Neural progenitor cell (in vitro differentiated cells): ENCODE measurements at regions not wholly inside any gene's neighbourhood (a gene's known extent, or its start where the extent isn't known, plus 50 kb on each side); places are given as distances from the start of the nearest gene placed in this dataset. TPM values are rescaled to one million over a fixed set of nuclear protein-coding genes. Genes with fewer than 3 reads are reported as not detected.
"Not testable (repeated sequence)": the region's sequence is repeated elsewhere in the genome, so short reads cannot be mapped to it uniquely, and the experiment has no call there.

Experiments used
- DNase-seq: peaks from one replicate; pipeline ENCODE4 v3.0.0-alpha.2; 2016; ENCODE audit warnings: low spot score
- H2AFZ ChIP-seq: fragments of 200-600 bp; sonication (generic); replicated peaks from 2 replicates; pipeline ENCODE4 v1.6.1; 2016; ENCODE audit warnings: antibody characterized with exemption
- H3F3A ChIP-seq: fragments of 200-600 bp; sonication (generic); 2 replicates; pipeline ENCODE4 v1.6.1; 2016; ENCODE audit warnings: antibody characterized with exemption, low read depth
- H3K27ac ChIP-seq: fragments of 200-600 bp; sonication (generic); 2 replicates; pipeline ENCODE4 v1.5.1; 2016; ENCODE audit warnings: mild to moderate bottlenecking
- H3K27me3 ChIP-seq: fragments of 200-600 bp; sonication (generic); 2 replicates; pipeline ENCODE4 v1.6.1; 2016; ENCODE audit warnings: mild to moderate bottlenecking, moderate library complexity
- H3K36me3 ChIP-seq: fragments of 200-600 bp; sonication (generic); 2 replicates; pipeline ENCODE4 v1.5.1; 2016
- H3K4me1 ChIP-seq: fragments of 200-600 bp; sonication (generic); 2 replicates; pipeline ENCODE4 v1.6.1; 2016; ENCODE audit warnings: mixed run types
- H3K4me2 ChIP-seq: fragments of 200-600 bp; sonication (generic); 2 replicates; pipeline ENCODE4 v1.6.1; 2016
- H3K4me3 ChIP-seq: fragments of 200-600 bp; sonication (generic); 2 replicates; pipeline ENCODE4 v1.5.1; 2016
- H3K79me2 ChIP-seq: fragments of 200-600 bp; sonication (generic); 2 replicates; pipeline ENCODE4 v1.6.1; 2016; ENCODE audit warnings: low read depth
- H3K9ac ChIP-seq: fragments of 200-600 bp; sonication (generic); 2 replicates; pipeline ENCODE4 v1.6.1; 2016
- H3K9me3 ChIP-seq: fragments of 200-600 bp; sonication (generic); 2 replicates; pipeline ENCODE4 v1.5.1; 2016; ENCODE audit warnings: low read depth
- H4K20me1 ChIP-seq: fragments of 200-600 bp; sonication (generic); 2 replicates; pipeline ENCODE4 v1.6.1; 2016; ENCODE audit warnings: low read depth
- H3K27ac Mint-ChIP-seq: 3 replicates; pipeline ENCODE4 v1.8.0; 2021; ENCODE audit warnings: mixed read lengths
- H3K27me3 Mint-ChIP-seq: 2 replicates; pipeline ENCODE4 v1.8.0; 2022; ENCODE audit warnings: low read depth, mild to moderate bottlenecking, inconsistent platforms, moderate library complexity, mixed read lengths; ENCODE audit not compliant: insufficient read depth
- H3K36me3 Mint-ChIP-seq: 3 replicates; pipeline ENCODE4 v1.8.0; 2021; ENCODE audit warnings: mixed read lengths
- H3K4me1 Mint-ChIP-seq: 3 replicates; pipeline ENCODE4 v1.8.0; 2021; ENCODE audit warnings: mixed read lengths
- H3K4me3 Mint-ChIP-seq: 3 replicates; pipeline ENCODE4 v1.8.0; 2021; ENCODE audit warnings: mild to moderate bottlenecking, moderate library complexity, mixed read lengths
- H3K9me3 Mint-ChIP-seq: 3 replicates; pipeline ENCODE4 v1.8.0; 2020; ENCODE audit warnings: mixed read lengths
- EZH2 ChIP-seq: fragments of 200-600 bp; sonication (generic); IDR thresholded peaks from 2 replicates; pipeline ENCODE4 v1.6.1; 2017; ENCODE audit warnings: antibody characterized with exemption, mild to moderate bottlenecking, moderate library complexity
- EZH2phosphoT487 ChIP-seq: fragments of 200-600 bp; sonication (generic); IDR thresholded peaks from 2 replicates; pipeline ENCODE4 v1.6.1; 2017; ENCODE audit warnings: antibody characterized with exemption
- small RNA-seq: library from RNA; depleted of rRNA; stranded (forward); fragments of <200 nt; gene quantifications from one replicate; pipeline ENCODE3, GENCODE V24; 2015
- TF ChIP-seq, protein P1 (sequence below): fragments of 200-600 bp; sonication (generic); IDR thresholded peaks from 2 replicates; pipeline ENCODE4 v1.5.1; 2017; ENCODE audit warnings: antibody characterized with exemption, mild to moderate bottlenecking

DNA sequence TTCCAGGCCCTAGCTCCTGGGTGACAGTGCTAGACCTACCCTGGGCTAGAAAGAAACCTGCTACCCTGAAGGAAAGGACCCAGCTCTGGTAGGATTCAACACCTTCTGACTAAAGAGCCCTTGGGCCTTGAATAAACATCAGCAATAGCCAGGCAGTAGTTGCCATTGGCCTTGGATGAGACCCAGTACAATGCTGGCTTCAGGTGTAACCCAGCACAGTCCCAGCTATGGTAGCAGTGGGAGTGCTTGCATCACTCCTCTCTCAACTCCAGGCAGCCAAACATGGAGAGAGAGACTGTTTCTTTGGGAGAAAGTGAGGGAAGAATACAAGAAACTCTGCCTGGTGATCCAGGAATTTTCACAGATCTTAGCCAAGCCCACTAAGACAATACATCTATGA lies 73.5 kb upstream of the CXorf66 start:
- Histone ChIP-seq H3K9me3 (no peaks in the 10 kb centered on the region), H3K79me2 (no peaks in the 10 kb centered on the region), H3K9ac (no peak overlapping the region), H3F3A (no peaks in the 10 kb centered on the region), H3K27me3 (no peaks in the 10 kb centered on the region), H3K4me2 (no peak overlapping the region), H3K4me3 (no peak overlapping the region), H4K20me1 (no peaks in the 10 kb centered on the region), H2AFZ (no peak overlapping the region), H3K27ac (no peak overlapping the region), H3K36me3 (no peaks in the 10 kb centered on the region), H3K4me1 (no peaks in the 10 kb centered on the region)
- no peaks in the 10 kb centered on the region for H3K36me3 Mint-ChIP-seq
- no peak for TF ChIP-seq EZH2phosphoT487
- TF ChIP-seq, protein P1, sequence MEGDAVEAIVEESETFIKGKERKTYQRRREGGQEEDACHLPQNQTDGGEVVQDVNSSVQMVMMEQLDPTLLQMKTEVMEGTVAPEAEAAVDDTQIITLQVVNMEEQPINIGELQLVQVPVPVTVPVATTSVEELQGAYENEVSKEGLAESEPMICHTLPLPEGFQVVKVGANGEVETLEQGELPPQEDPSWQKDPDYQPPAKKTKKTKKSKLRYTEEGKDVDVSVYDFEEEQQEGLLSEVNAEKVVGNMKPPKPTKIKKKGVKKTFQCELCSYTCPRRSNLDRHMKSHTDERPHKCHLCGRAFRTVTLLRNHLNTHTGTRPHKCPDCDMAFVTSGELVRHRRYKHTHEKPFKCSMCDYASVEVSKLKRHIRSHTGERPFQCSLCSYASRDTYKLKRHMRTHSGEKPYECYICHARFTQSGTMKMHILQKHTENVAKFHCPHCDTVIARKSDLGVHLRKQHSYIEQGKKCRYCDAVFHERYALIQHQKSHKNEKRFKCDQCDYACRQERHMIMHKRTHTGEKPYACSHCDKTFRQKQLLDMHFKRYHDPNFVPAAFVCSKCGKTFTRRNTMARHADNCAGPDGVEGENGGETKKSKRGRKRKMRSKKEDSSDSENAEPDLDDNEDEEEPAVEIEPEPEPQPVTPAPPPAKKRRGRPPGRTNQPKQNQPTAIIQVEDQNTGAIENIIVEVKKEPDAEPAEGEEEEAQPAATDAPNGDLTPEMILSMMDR = no peak
- TF ChIP-seq EZH2 = no peak
- no peaks in the 10 kb centered on the region for H3K27me3 Mint-ChIP-seq
- H3K9me3 Mint-ChIP-seq = peaks cover 24% of the 10 kb centered on the region
- DNase-seq = no peak
- no peaks in the 10 kb centered on the region for H3K4me1 Mint-ChIP-seq
- H3K27ac Mint-ChIP-seq = no peak overlapping the region
- no peak overlapping the region for H3K4me3 Mint-ChIP-seq

DNA sequence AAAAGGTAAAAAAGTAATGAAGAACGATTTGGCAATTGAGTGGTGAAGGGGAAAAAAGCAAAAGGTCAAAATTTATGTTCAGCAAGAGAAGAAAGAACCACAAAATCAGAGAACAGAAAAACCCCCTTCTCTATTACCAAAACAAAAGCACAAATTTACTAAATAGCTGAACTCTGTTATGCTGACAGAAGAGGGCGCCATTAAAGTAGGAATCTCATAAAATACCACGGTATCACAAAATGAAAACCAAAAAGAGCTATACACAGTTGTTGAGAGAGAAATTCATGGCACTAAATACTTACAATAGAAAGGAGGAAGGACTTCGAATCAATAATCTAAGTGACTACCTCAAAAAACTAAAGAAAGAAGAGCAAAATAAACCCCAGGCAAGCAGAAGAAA lies 69.6 kb upstream of the CXorf66 start:
- TF ChIP-seq, protein P1 = peak; percentile 62
- TF ChIP-seq EZH2 (no peak), EZH2phosphoT487 (no peak)
- no peaks in the 10 kb centered on the region for H3K79me2 ChIP-seq
- no peak overlapping the region for H3K4me3 ChIP-seq
- peaks cover 14% of the 10 kb centered on the region for H3K9me3 Mint-ChIP-seq
- no peaks in the 10 kb centered on the region for H3K27me3 ChIP-seq
- peaks cover 2% of the 10 kb centered on the region for H3K27me3 Mint-ChIP-seq
- H3K27ac Mint-ChIP-seq = no peak overlapping the region
- no peak overlapping the region for H3K4me2 ChIP-seq
- no peaks in the 10 kb centered on the region for H3K36me3 Mint-ChIP-seq
- H3K36me3 ChIP-seq = no peaks in the 10 kb centered on the region
- no peaks in the 10 kb centered on the region for H4K20me1 ChIP-seq
- no peaks in the 10 kb centered on the region for H3K4me1 Mint-ChIP-seq
- no peak overlapping the region for H3K4me3 Mint-ChIP-seq
- peak; percentile 37 for DNase-seq
- H3K9ac ChIP-seq = no peak overlapping the region
- H3K4me1 ChIP-seq = no peaks in the 10 kb centered on the region
- no peak overlapping the region for H3K27ac ChIP-seq
- no peaks in the 10 kb centered on the region for H3K9me3 ChIP-seq
- no peaks in the 10 kb centered on the region for H3F3A ChIP-seq
- peak overlapping the region; percentile 72 for H2AFZ ChIP-seq

DNA sequence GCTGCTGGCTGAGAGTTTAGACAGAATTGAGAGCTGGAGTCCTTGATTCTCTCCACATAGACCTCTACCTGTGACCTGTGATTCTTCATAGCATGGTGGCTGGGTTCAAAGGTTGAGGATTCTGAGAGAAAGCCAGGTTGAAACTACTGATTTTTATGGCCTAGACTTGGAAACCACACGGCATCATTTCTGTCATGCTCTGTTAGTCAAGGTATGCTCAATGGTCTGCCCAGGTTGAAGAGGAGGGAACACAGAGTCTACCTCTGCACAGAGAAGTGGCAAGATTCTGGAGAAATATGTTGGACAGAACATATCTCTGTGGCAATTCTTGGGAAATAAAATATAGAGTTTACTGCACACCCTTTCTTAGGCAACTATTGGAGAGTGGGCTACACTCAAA lies 57.2 kb upstream of the CXorf66 start:
- H3K79me2 ChIP-seq = no peaks in the 10 kb centered on the region
- no peaks in the 10 kb centered on the region for H4K20me1 ChIP-seq
- Mint-ChIP-seq H3K36me3 (no peaks in the 10 kb centered on the region), H3K4me1 (no peaks in the 10 kb centered on the region), H3K27me3 (no peaks in the 10 kb centered on the region), H3K27ac (no peak overlapping the region), H3K9me3 (no peaks in the 10 kb centered on the region), H3K4me3 (no peak overlapping the region)
- H3K4me3 ChIP-seq = no peak overlapping the region
- no peaks in the 10 kb centered on the region for H3K27me3 ChIP-seq
- H3F3A ChIP-seq = no peaks in the 10 kb centered on the region
- no peak overlapping the region for H3K27ac ChIP-seq
- no peaks in the 10 kb centered on the region for H3K9me3 ChIP-seq
- no peaks in the 10 kb centered on the region for H3K4me1 ChIP-seq
- H3K36me3 ChIP-seq = no peaks in the 10 kb centered on the region
- no peak overlapping the region for H3K9ac ChIP-seq
- TF ChIP-seq EZH2phosphoT487 = no peak
- DNase-seq = no peak
- H3K4me2 ChIP-seq = no peak overlapping the region
- H2AFZ ChIP-seq = no peak overlapping the region

DNA sequence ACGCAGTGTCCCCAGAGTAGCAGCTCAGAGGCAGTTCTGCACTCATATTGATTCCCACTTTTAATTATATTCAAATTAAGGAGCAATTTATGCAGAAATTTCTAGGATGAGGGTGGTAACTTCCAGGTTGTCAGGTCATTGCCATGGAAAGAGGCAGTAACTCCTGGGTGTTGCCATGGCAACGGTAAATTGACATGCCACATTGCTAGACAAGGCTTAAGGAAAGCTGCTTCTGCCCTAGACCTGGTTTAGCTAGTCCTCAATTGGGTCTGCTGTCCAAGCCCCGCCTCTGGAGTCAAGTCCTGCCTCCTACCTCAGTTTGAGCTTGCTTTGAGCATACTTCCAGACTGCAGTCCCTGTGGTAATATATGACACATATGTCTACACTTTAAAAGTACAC lies 53.8 kb upstream of the CXorf66 start:
- not testable (repeated sequence) for H3K4me1 Mint-ChIP-seq, H3K4me3 ChIP-seq, H4K20me1 ChIP-seq, H2AFZ ChIP-seq, H3K27ac Mint-ChIP-seq, H3K4me2 ChIP-seq, H3K27me3 Mint-ChIP-seq, H3F3A ChIP-seq, H3K27me3 ChIP-seq, H3K9me3 ChIP-seq, H3K36me3 Mint-ChIP-seq, H3K9me3 Mint-ChIP-seq, DNase-seq, H3K9ac ChIP-seq, H3K4me1 ChIP-seq, H3K27ac ChIP-seq, H3K79me2 ChIP-seq, H3K36me3 ChIP-seq, H3K4me3 Mint-ChIP-seq

Small RNA genes in the stretch of these regions (small RNA-seq; reads per million reads assigned to genes)
- not detected for gene RN7SL727P
